Activated B cell treated with CpG ODN at 0.5 μM for 24 hours (primary cell): ENCODE measurements at regions not wholly inside any gene's neighbourhood (a gene's known extent, or its start where the extent isn't known, plus 50 kb on each side); places are given as distances from the start of the nearest gene placed in this dataset.

Experiments used
- ATAC-seq: fragments of 200-7000 bp; cut with Tn5 transposase; one replicate; pipeline ENCODE4 v1.10.0; 2021; ENCODE audit warnings: low read depth, mild to moderate bottlenecking, moderate library complexity
- CTCF ChIA-PET: fragments of 350-600 bp; sonication (Branson Sonifier 250); formaldehyde crosslinking; loops from one replicate; lab custom pipeline; 2021; ENCODE audit warnings: antibody characterized with exemption; lab: Charles Lee
- POLR2A ChIA-PET: fragments of 350-600 bp; sonication (Branson Sonifier 250); formaldehyde crosslinking; loops from one replicate; lab custom pipeline; 2021; ENCODE audit warnings: antibody characterized with exemption; lab: Charles Lee
- DNase-seq: peaks from one replicate; pipeline ENCODE4 v3.0.0; 2022
- H3K27ac Mint-ChIP-seq: one replicate; pipeline ENCODE4 v1.8.0; 2020; ENCODE audit warnings: mixed read lengths
- H3K27me3 Mint-ChIP-seq: one replicate; pipeline ENCODE4 v1.8.0; 2021; ENCODE audit warnings: mixed read lengths
- H3K36me3 Mint-ChIP-seq: one replicate; pipeline ENCODE4 v1.8.0; 2021; ENCODE audit warnings: low read depth, mixed read lengths
- H3K4me1 Mint-ChIP-seq: one replicate; pipeline ENCODE4 v1.8.0; 2021; ENCODE audit warnings: mixed read lengths
- H3K4me3 Mint-ChIP-seq: one replicate; pipeline ENCODE4 v1.8.0; 2020; ENCODE audit warnings: mild to moderate bottlenecking, mixed read lengths
- H3K9me3 Mint-ChIP-seq: one replicate; pipeline ENCODE4 v1.8.0; 2020; ENCODE audit warnings: mixed read lengths
- intact Hi-C: fragments of 100-400 bp; cut with micrococcal nuclease; formaldehyde crosslinking; loops from one replicate; pipeline ENCODE4 v1.15.1; 2024
- TF ChIP-seq, protein P1 (sequence below): fragments of 200-600 bp; IDR thresholded peaks from one replicate; pipeline ENCODE4 v1.8.0; 2022; ENCODE audit warnings: antibody characterized with exemption, mild to moderate bottlenecking

- Mint-ChIP-seq H3K9me3 (no peaks in the 10 kb centered on the region), H3K4me1 (peaks cover 5% of the 10 kb centered on the region), H3K27ac (peak overlapping the region; percentile 50), H3K36me3 (no peaks in the 10 kb centered on the region), H3K27me3 (no peaks in the 10 kb centered on the region), H3K4me3 (no peak overlapping the region)
- intact Hi-C loops = no loop called here
- ChIA-PET POLR2A (interaction anchor here (0.7 to 1.4 kb wide), 3 partner anchors 9 to 289 kb away, joined by 5 read pairs; no protein-coding TSS in a partner anchor), CTCF (no interaction called here)
- TF ChIP-seq, protein P1, sequence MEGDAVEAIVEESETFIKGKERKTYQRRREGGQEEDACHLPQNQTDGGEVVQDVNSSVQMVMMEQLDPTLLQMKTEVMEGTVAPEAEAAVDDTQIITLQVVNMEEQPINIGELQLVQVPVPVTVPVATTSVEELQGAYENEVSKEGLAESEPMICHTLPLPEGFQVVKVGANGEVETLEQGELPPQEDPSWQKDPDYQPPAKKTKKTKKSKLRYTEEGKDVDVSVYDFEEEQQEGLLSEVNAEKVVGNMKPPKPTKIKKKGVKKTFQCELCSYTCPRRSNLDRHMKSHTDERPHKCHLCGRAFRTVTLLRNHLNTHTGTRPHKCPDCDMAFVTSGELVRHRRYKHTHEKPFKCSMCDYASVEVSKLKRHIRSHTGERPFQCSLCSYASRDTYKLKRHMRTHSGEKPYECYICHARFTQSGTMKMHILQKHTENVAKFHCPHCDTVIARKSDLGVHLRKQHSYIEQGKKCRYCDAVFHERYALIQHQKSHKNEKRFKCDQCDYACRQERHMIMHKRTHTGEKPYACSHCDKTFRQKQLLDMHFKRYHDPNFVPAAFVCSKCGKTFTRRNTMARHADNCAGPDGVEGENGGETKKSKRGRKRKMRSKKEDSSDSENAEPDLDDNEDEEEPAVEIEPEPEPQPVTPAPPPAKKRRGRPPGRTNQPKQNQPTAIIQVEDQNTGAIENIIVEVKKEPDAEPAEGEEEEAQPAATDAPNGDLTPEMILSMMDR = no peak
- no peak for DNase-seq
- no peak for ATAC-seq
Observed at GRCh38 chr20:53881362-53881761, 189.0 kb downstream of the BCAS1 start.

DNA sequence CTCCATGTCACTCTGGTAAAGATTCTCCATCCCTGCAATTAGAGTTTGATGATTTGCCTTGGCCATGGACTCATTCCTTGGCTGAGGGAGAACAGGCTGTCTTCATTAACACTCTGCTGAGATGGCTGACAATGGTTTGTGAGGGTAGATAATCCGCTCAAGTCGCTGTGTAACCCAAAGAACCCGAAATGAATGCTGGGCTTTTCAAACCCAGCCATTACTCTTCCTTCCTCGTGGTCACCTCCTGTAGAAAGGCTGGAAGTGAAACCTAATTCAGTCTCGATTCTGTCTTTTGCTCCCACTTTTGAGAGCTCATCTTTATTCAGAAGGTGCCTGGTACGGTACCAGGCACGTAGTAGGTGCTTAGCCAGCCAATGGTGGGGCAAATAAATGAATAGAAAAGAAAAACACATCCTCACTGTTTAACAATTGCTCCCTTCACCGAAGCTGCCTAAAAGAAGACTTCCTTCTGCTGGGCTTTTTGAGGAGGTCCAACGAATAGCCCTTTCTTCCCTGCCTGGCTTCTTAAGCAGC is 190.2 kb downstream of the BCAS1 start:
- ChIA-PET POLR2A (interaction anchor here (1.0 kb wide), 1 partner anchor 14 kb away, joined by 3 read pairs; no protein-coding TSS in a partner anchor), CTCF (no interaction called here)
- ATAC-seq = no peak
- no peaks in the 10 kb centered on the region for H3K9me3 Mint-ChIP-seq
- H3K27ac Mint-ChIP-seq = no peak overlapping the region
- TF ChIP-seq, protein P1 = no peak
- no peaks in the 10 kb centered on the region for H3K36me3 Mint-ChIP-seq
- intact Hi-C loops = no loop called here
- DNase-seq = no peak
- H3K4me3 Mint-ChIP-seq = no peak overlapping the region
- H3K27me3 Mint-ChIP-seq = no peaks in the 10 kb centered on the region
- H3K4me1 Mint-ChIP-seq = peaks cover 5% of the 10 kb centered on the region

GRCh38 chr20:53879048-53879684 is 191.2 kb downstream of the BCAS1 start:
- TF ChIP-seq, protein P1 = no peak
- Mint-ChIP-seq H3K9me3 (no peaks in the 10 kb centered on the region), H3K27ac (no peak overlapping the region), H3K36me3 (no peaks in the 10 kb centered on the region), H3K27me3 (no peaks in the 10 kb centered on the region), H3K4me1 (peaks cover 5% of the 10 kb centered on the region), H3K4me3 (no peak overlapping the region)
- DNase-seq (no peak), ATAC-seq (no peak)
- ChIA-PET CTCF (interaction anchor here (1.1 kb wide), 1 partner anchor 9 kb away, joined by 4 read pairs; no protein-coding TSS in a partner anchor), POLR2A (interaction anchor here (0.6 to 1.0 kb wide), 5 partner anchors 13 to 316 kb away, joined by 3 to 10 read pairs (median 3); no protein-coding TSS in a partner anchor)
- intact Hi-C loops = no loop called here

DNA sequence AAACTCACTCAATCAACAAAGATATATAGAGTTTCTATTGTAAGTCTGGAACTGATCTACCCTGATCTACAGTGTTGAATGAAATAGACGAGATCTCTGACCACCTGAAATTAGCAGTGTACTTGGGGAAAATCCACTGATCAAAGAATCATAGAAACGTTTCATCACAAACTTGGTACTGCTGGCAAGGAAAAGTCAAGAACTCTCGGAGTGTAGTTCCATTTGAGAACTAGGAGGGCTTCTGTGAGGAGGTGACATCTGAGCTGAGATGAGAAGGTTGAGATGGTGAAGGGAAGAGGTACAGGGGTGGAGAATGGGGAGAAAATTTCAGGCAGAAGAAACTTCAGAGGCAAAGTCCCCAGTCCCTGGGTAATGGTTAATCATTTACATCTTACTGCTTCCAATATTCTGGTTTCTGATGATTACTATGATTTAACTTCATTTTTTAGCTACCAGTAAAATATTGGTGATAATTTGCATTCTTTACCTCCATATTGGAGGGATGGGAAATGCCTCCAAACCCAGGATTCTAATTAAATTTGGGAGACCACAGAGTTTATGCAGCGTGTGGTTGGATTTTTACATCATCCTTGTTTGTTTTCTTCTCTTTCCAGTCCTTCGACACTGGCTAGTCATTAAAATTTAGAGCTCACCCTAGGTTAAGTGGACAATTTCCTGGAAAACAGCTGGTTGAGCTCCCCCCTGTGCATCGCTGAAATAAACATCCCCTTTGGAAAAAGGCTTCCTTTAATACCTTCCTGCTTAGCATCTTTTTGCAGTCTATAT is 191.9 kb downstream of the BCAS1 start:
- Mint-ChIP-seq H3K4me3 (no peak overlapping the region), H3K27ac (no peak overlapping the region), H3K9me3 (no peaks in the 10 kb centered on the region), H3K27me3 (no peaks in the 10 kb centered on the region), H3K4me1 (peaks cover 9% of the 10 kb centered on the region), H3K36me3 (no peaks in the 10 kb centered on the region)
- ChIA-PET POLR2A (interaction anchor here (0.5 to 1.0 kb wide), 5 partner anchors 12 to 315 kb away, joined by 3 to 11 read pairs (median 3); no protein-coding TSS in a partner anchor), CTCF (interaction anchor here (1.1 kb wide), 1 partner anchor 8 kb away, joined by 4 read pairs; no protein-coding TSS in a partner anchor)
- TF ChIP-seq, protein P1 = no peak
- intact Hi-C loops = no loop called here
- no peak for ATAC-seq
- DNase-seq = no peak

DNA sequence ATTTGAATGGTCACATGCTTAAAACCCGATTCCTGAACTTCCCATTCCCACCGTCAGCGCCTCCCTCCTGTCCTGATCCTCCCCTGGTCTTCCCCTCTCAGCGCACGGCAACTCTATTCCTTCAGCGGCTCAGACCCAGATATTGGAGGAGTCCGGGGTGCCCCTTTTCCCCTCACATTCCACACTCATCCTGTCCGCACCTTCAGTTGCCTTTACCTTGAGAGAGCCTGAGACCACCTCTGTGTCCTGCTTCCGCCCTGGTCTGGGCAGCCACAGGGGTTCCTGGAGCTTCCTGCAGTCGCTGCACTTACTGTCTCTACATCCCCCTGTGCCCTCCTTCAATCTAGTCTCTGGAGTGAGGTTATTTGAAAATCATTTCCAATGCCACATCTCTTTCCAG is 193.4 kb downstream of the BCAS1 start:
- DNase-seq (no peak), ATAC-seq (no peak)
- Mint-ChIP-seq H3K36me3 (no peaks in the 10 kb centered on the region), H3K4me3 (no peak overlapping the region), H3K9me3 (no peaks in the 10 kb centered on the region), H3K27me3 (no peaks in the 10 kb centered on the region), H3K4me1 (peaks cover 24% of the 10 kb centered on the region), H3K27ac (no peak overlapping the region)
- ChIA-PET CTCF (no interaction called here), POLR2A (no interaction called here)
- TF ChIP-seq, protein P1 = no peak
- intact Hi-C loops = no loop called here
